ENCODE measurements at regions not wholly inside any gene's neighbourhood (a gene's known extent, or its start where the extent isn't known, plus 50 kb on each side); places are given as distances from the start of the nearest gene placed in this dataset.

GRCh38 chr17:45651145-45651709 lies 132.9 kb upstream of the CRHR1 start:
- no peak for TF ChIP-seq POLR2A (IDR thresholded peaks at IDR 0.05)
- no peak for TF ChIP-seq CTCF (IDR thresholded peaks at IDR 0.05)

Data from testis (tissue), 2 donors.